ENCODE measurements at regions not wholly inside any gene's neighbourhood (a gene's known extent, or its start where the extent isn't known, plus 50 kb on each side); places are given as distances from the start of the nearest gene placed in this dataset.

DNA sequence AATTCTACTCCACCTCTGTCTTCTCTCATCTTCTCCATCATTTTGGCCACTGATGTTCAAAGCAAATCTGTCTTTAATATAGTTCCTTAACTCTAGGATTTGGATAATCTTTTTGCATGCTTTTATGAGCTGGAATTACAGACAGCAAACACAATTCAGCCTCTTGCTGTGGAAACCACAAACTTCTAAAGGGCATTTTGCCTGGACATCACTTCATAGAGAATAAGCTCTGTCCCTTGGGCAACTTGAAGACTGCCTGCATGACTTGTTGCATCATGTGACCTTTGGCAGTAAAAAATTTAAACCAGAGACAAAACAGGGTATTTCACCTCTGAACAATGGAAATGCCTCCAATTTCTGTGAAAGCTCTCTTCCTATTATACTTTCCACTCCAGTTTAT, 74.1 kb upstream of the HDDC2 start:
- TF ChIP-seq CTCF (IDR thresholded peaks at IDR 0.05) = no peak
- TF ChIP-seq POLR2A (IDR thresholded peaks at IDR 0.05) = no peak
- TF ChIP-seq POLR2AphosphoS5 (IDR thresholded peaks at IDR 0.05) = no peak
- no peak for TF ChIP-seq EP300 (IDR thresholded peaks at IDR 0.05; ENCODE audit: low read depth)

Data from transverse colon (tissue), 4 donors.